ENCODE measurements at regions not wholly inside any gene's neighbourhood (a gene's known extent, or its start where the extent isn't known, plus 50 kb on each side); places are given as distances from the start of the nearest gene placed in this dataset.

GRCh38 chr4:129328162-129328561 lies 232.2 kb downstream of the C4orf33 start:
- no peak overlapping the region for H3K27ac ChIP-seq
- intact Hi-C loops (cut with DNase I; ENCODE audit: low total_unique reads) = no loop called here

GRCh38 chr4:129334136-129334535 lies 238.2 kb downstream of the C4orf33 start:
- Histone ChIP-seq H3K27me3 (no peaks in the 10 kb centered on the region), H3K9me3 (no peaks in the 10 kb centered on the region), H3K4me3 (no peak overlapping the region), H3K27ac (no peak overlapping the region), H3K36me3 (ENCODE audit: low read depth, missing control alignments) (no peaks in the 10 kb centered on the region), H3K4me1 (no peaks in the 10 kb centered on the region)
- TF ChIP-seq CTCF (IDR thresholded peaks at IDR 0.05) (no peak), POLR2A (IDR thresholded peaks at IDR 0.05) (no peak)
- intact Hi-C loops (cut with DNase I; ENCODE audit: low total_unique reads) = no loop called here
- no peak for DNase-seq

More at GRCh38 chr4:129328162-129328561, 232.2 kb downstream of the C4orf33 start:
- Histone ChIP-seq H3K4me1 (no peaks in the 10 kb centered on the region), H3K36me3 (ENCODE audit: low read depth, missing control alignments) (no peaks in the 10 kb centered on the region), H3K9me3 (no peaks in the 10 kb centered on the region), H3K27me3 (no peaks in the 10 kb centered on the region), H3K4me3 (no peak overlapping the region)
- WGBS, 2 donors = 83 to 88% methylated on average over 3 of the region's 3 CpGs
- no peak for DNase-seq
- no peak for TF ChIP-seq POLR2A (IDR thresholded peaks at IDR 0.05)
- TF ChIP-seq CTCF (IDR thresholded peaks at IDR 0.05) = no peak

- no peaks in the 10 kb centered on the region for H3K36me3 ChIP-seq (ENCODE audit: low read depth, missing control alignments)
- no peaks in the 10 kb centered on the region for H3K27me3 ChIP-seq
- H3K4me1 ChIP-seq = no peaks in the 10 kb centered on the region
- no peak for TF ChIP-seq POLR2A (IDR thresholded peaks at IDR 0.05)
- no peak for TF ChIP-seq CTCF (IDR thresholded peaks at IDR 0.05)
- no peak overlapping the region for H3K4me3 ChIP-seq
- no peak overlapping the region for H3K27ac ChIP-seq
- WGBS, 2 donors = 92 to 95% methylated on average over 7 of the region's 7 CpGs
- intact Hi-C loops (cut with DNase I; ENCODE audit: low total_unique reads) = no loop called here
- DNase-seq = no peak
- H3K9me3 ChIP-seq = no peaks in the 10 kb centered on the region
Observed at GRCh38 chr4:129335276-129335675, 239.3 kb downstream of the C4orf33 start.

- TF ChIP-seq POLR2A (IDR thresholded peaks at IDR 0.05) (no peak), CTCF (IDR thresholded peaks at IDR 0.05) (no peak)
- Histone ChIP-seq H3K36me3 (ENCODE audit: low read depth, missing control alignments) (no peaks in the 10 kb centered on the region), H3K27ac (no peak overlapping the region), H3K27me3 (no peaks in the 10 kb centered on the region), H3K4me1 (no peaks in the 10 kb centered on the region), H3K4me3 (no peak overlapping the region), H3K9me3 (no peaks in the 10 kb centered on the region)
- intact Hi-C loops (cut with DNase I; ENCODE audit: low total_unique reads) = no loop called here
- DNase-seq = no peak
- 59 to 74% methylated on average over 4 to 5 of the region's 5 CpGs for WGBS, 2 donors
Observed at GRCh38 chr4:129335818-129336217, 239.9 kb downstream of the C4orf33 start.

- TF ChIP-seq CTCF (IDR thresholded peaks at IDR 0.05) (no peak), POLR2A (IDR thresholded peaks at IDR 0.05) (no peak)
- no peak overlapping the region for H3K27ac ChIP-seq
- no peaks in the 10 kb centered on the region for H3K9me3 ChIP-seq
- 76 to 90% methylated on average over 4 of the region's 4 CpGs for WGBS, 2 donors
- no peaks in the 10 kb centered on the region for H3K4me1 ChIP-seq
- no peaks in the 10 kb centered on the region for H3K27me3 ChIP-seq
- no peak overlapping the region for H3K4me3 ChIP-seq
- no peak for DNase-seq
- intact Hi-C loops (cut with DNase I; ENCODE audit: low total_unique reads) = no loop called here
- H3K36me3 ChIP-seq (ENCODE audit: low read depth, missing control alignments) = no peaks in the 10 kb centered on the region
Observed at GRCh38 chr4:129336457-129337227, 240.7 kb downstream of the C4orf33 start.

Data from testis (tissue), 2 donors.